B cell (primary cell): ENCODE measurements at regions not wholly inside any gene's neighbourhood (a gene's known extent, or its start where the extent isn't known, plus 50 kb on each side); places are given as distances from the start of the nearest gene placed in this dataset.

Source experiments
- ATAC-seq: fragments of 200-7000 bp; cut with Tn5 transposase; one replicate; pipeline ENCODE4 v1.10.0; 2021; ENCODE audit warnings: low read depth, mild to moderate bottlenecking, moderate number of reproducible peaks, moderate library complexity
- CTCF ChIA-PET: fragments of 350-600 bp; sonication (Branson Sonifier 250); formaldehyde crosslinking; loops from one replicate; lab custom pipeline; 2021; ENCODE audit warnings: antibody characterized with exemption, inconsistent platforms; lab: Charles Lee
- POLR2A ChIA-PET: fragments of 350-600 bp; sonication (Branson Sonifier 250); formaldehyde crosslinking; loops from one replicate; lab custom pipeline; 2021; ENCODE audit warnings: antibody characterized with exemption; lab: Charles Lee
- DNase-seq: peaks from one replicate; pipeline ENCODE4 v3.0.0; 2013
- H2AFZ ChIP-seq: 2 replicates; pipeline ENCODE4 v1.6.1; 2012; ENCODE audit warnings: mild to moderate bottlenecking, low read depth, low read length; ENCODE audit not compliant: insufficient read depth, poor library complexity, severe bottlenecking
- H3K27ac ChIP-seq, 2 donors: 1 replicate in 1 of 2; 2 replicates in 1 of 2; pipeline ENCODE4 v1.5.1; 2012 to 2013; ENCODE audit warnings: low read length in 2 of 2, mild to moderate bottlenecking in 2 of 2, moderate library complexity in 1 of 2
- H3K27me3 ChIP-seq, 4 experiments: fragments of 200-600 bp in 1 of 4; sonication (generic) in 1 of 4; replicated peaks in 1 of 4; 1 replicate in 2 of 4; 2 replicates in 2 of 4; pipeline versions ENCODE4 v1.6.1 to v1.7.0; 2013 to 2016; ENCODE audit warnings: low read length in 3 of 4, mild to moderate bottlenecking in 2 of 4, mixed read lengths in 1 of 4, moderate library complexity in 1 of 4; ENCODE audit not compliant: insufficient read depth in 4 of 4, control insufficient read depth in 3 of 4; ENCODE audit errors: control extremely low read depth in 1 of 4
- H3K36me3 ChIP-seq, 2 experiments: replicated peaks in 1 of 2; 1 replicate in 1 of 2; 2 replicates in 1 of 2; pipeline versions ENCODE4 v1.6.1 to v1.7.1; 2013; ENCODE audit warnings: low read length in 1 of 2; ENCODE audit not compliant: insufficient read depth in 2 of 2, control insufficient read depth in 1 of 2; ENCODE audit errors: control extremely low read depth in 1 of 2, extremely low read depth in 1 of 2
- H3K4me1 ChIP-seq, 2 donors: fragments of 200-600 bp in 1 of 2; sonication (generic) in 1 of 2; 1 replicate in 1 of 2; 2 replicates in 1 of 2; pipeline versions ENCODE4 v1.5.1 to v1.6.1; 2013 to 2017; ENCODE audit warnings: low read length in 2 of 2; ENCODE audit not compliant: control insufficient read depth in 2 of 2, insufficient read depth in 2 of 2
- H3K4me2 ChIP-seq: replicated peaks from 2 replicates; pipeline ENCODE3; 2012; ENCODE audit warnings: mild to moderate bottlenecking, low read depth, low read length; ENCODE audit not compliant: poor library complexity, severe bottlenecking
- H3K4me3 ChIP-seq, 5 experiments: fragments of 200-600 bp in 1 of 5; sonication (generic) in 1 of 5; 1 replicate in 3 of 5; 2 replicates in 2 of 5; pipeline versions ENCODE4 v1.5.1 to v1.7.0; 2011 to 2016; ENCODE audit warnings: low read length in 4 of 5, mild to moderate bottlenecking in 4 of 5, low read depth in 2 of 5, control low read depth in 1 of 5, moderate library complexity in 1 of 5; ENCODE audit not compliant: insufficient read depth in 1 of 5; ENCODE audit errors: control extremely low read depth in 1 of 5, extremely low read depth in 1 of 5
- H3K79me2 ChIP-seq: fragments of 200-600 bp; sonication (generic); one replicate; pipeline ENCODE4 v1.6.0; 2016; ENCODE audit warnings: low read length; ENCODE audit not compliant: control insufficient read depth, insufficient read depth
- H3K9ac ChIP-seq: fragments of 200-600 bp; sonication (generic); 2 replicates; pipeline ENCODE4 v1.6.1; 2017; ENCODE audit warnings: mild to moderate bottlenecking, low read length, moderate library complexity
- H3K9me3 ChIP-seq, 3 donors: one replicate each; pipeline versions ENCODE4 v1.6.1 to v1.7.1; 2013; ENCODE audit warnings: low read length in 2 of 3; ENCODE audit not compliant: control insufficient read depth in 2 of 3, insufficient read depth in 1 of 3; ENCODE audit errors: control extremely low read depth in 1 of 3
- H4K20me1 ChIP-seq: 2 replicates; pipeline ENCODE4 v1.6.0; 2012; ENCODE audit warnings: mild to moderate bottlenecking, low read length; ENCODE audit not compliant: insufficient read depth, control insufficient read depth, poor library complexity, severe bottlenecking
- H3K27ac Mint-ChIP-seq: one replicate; pipeline ENCODE4 v1.8.0; 2021; ENCODE audit warnings: mixed read lengths
- H3K27me3 Mint-ChIP-seq: one replicate; pipeline ENCODE4 v1.8.0; 2021; ENCODE audit warnings: mixed read lengths
- H3K4me1 Mint-ChIP-seq: one replicate; pipeline ENCODE4 v1.8.0; 2021; ENCODE audit warnings: mixed read lengths
- H3K4me3 Mint-ChIP-seq: one replicate; pipeline ENCODE4 v1.8.0; 2021; ENCODE audit warnings: mixed read lengths
- H3K9me3 Mint-ChIP-seq: one replicate; pipeline ENCODE4 v1.8.0; 2022; ENCODE audit warnings: mixed read lengths; ENCODE audit not compliant: insufficient read depth
- CTCF ChIP-seq: fragments of 200-600 bp; IDR thresholded peaks from one replicate; pipeline ENCODE4 v1.8.0; 2022; ENCODE audit warnings: antibody characterized with exemption, mild to moderate bottlenecking
- EZH2 ChIP-seq: IDR thresholded peaks from 2 replicates; pipeline ENCODE4 v1.6.1; 2012; ENCODE audit warnings: borderline replicate concordance, low read depth, mild to moderate bottlenecking, moderate library complexity, low read length; ENCODE audit not compliant: insufficient read depth, poor library complexity, severe bottlenecking
- WGBS: methylation state at CpG from one replicate; pipeline ENCODE4 v1.1.5; 2013; ENCODE audit warnings: missing lambda C conversion rate; ENCODE audit not compliant: insufficient coverage; 5-methylcytosine and 5-hydroxymethylcytosine counted together
- intact Hi-C: fragments of 100-400 bp; cut with micrococcal nuclease; formaldehyde crosslinking; loops from one replicate; pipeline ENCODE4 v1.10.0; 2022

GRCh38 chr2:36059691-36060090 lies 295.9 kb upstream of the CRIM1 start:
- H3K79me2 ChIP-seq, result no peaks in the 10 kb centered on the region
- H3K27ac ChIP-seq, result peak overlapping the region in 1 of 2 donors; percentile 9
- no peak overlapping the region for H3K9ac ChIP-seq
- no peaks in the 10 kb centered on the region for H3K9me3 ChIP-seq
- no peaks in the 10 kb centered on the region for H3K36me3 ChIP-seq
- H3K27me3 ChIP-seq, result no peaks in the 10 kb centered on the region
- H2AFZ ChIP-seq, result no peak overlapping the region
- CTCF ChIA-PET, result no interaction called here
- POLR2A ChIA-PET, result no interaction called here
- Mint-ChIP-seq H3K9me3 (peaks cover 4% of the 10 kb centered on the region), H3K27ac (no peak overlapping the region), H3K27me3 (no peaks in the 10 kb centered on the region), H3K4me1 (peaks cover 10% of the 10 kb centered on the region), H3K4me3 (no peak overlapping the region)
- H4K20me1 ChIP-seq, result no peaks in the 10 kb centered on the region
- TF ChIP-seq CTCF (no peak), EZH2 (no peak)
- H3K4me1 ChIP-seq, result peaks cover 0 to 16% of the 10 kb centered on the region in 2 donors
- DNase-seq (peak; percentile 33), ATAC-seq (no peak)
- intact Hi-C loops, result no loop called here
- H3K4me3 ChIP-seq, result no peak overlapping the region
- peak overlapping the region; percentile 39 for H3K4me2 ChIP-seq

- Histone ChIP-seq H3K79me2 (no peaks in the 10 kb centered on the region), H3K27me3 (no peaks in the 10 kb centered on the region), H3K4me2 (no peak overlapping the region), H3K9me3 (no peaks in the 10 kb centered on the region), H3K27ac (no peak overlapping the region), H4K20me1 (no peaks in the 10 kb centered on the region), H3K9ac (no peak overlapping the region), H3K4me1 (peaks cover 0 to 16% of the 10 kb centered on the region in 2 donors), H2AFZ (no peak overlapping the region), H3K36me3 (no peaks in the 10 kb centered on the region), H3K4me3 (no peak overlapping the region)
- Mint-ChIP-seq H3K4me3 (no peak overlapping the region), H3K27me3 (no peaks in the 10 kb centered on the region), H3K9me3 (peaks cover 4% of the 10 kb centered on the region), H3K27ac (no peak overlapping the region), H3K4me1 (peaks cover 10% of the 10 kb centered on the region)
- no peak for TF ChIP-seq EZH2
- no peak for TF ChIP-seq CTCF
- POLR2A ChIA-PET, result no interaction called here
- no peak for ATAC-seq
- CTCF ChIA-PET, result no interaction called here
- no peak for DNase-seq
- WGBS, result 89% methylated on average over 2 of the region's 2 CpGs
- intact Hi-C loops, result no loop called here
Measured at GRCh38 chr2:36058953-36059352, 296.6 kb upstream of the CRIM1 start.
